K562 (cell line): ENCODE measurements at regions not wholly inside any gene's neighbourhood (a gene's known extent, or its start where the extent isn't known, plus 50 kb on each side); places are given as distances from the start of the nearest gene placed in this dataset.
A peak's percentile ranks its signal among the peaks of the same experiment; 100 is the strongest.

ENCODE experiments used
- ATAC-seq: fragments of 200-7000 bp; cut with Tn5 transposase; 3 replicates; pipeline ENCODE4 v1.9.1; 2020; ENCODE audit warnings: moderate library complexity
- BruUV-seq: library from RNA; stranded (reverse); fragments of 400-500 nt; replicated peaks from 2 replicates; lab custom pipeline; 2021; lab: Mats Ljungman, UMichigan
- CTCF ChIA-PET: fragments of 300-600 bp; formaldehyde crosslinking; extraction: SDS; loops from one replicate; lab custom pipeline; 2021; ENCODE audit warnings: low intra/inter-chr PET ratio; lab: Yijun Ruan, JAX
- POLR2A ChIA-PET: fragments of 300-600, 350-650 bp; sonication (Branson Sonifier 250); formaldehyde crosslinking; extraction: SDS; loops from one replicate; lab custom pipeline; 2021; ENCODE audit warnings: antibody characterized with exemption, inconsistent platforms; lab: Yijun Ruan, JAX
- DNase-seq, 4 experiments: peaks; one replicate each; pipeline versions ENCODE4 v3.0.0 to v3.0.0-alpha.2; 2011 to 2018; ENCODE audit warnings: low spot score in 3 of 4, mixed read lengths in 3 of 4; ENCODE audit errors: extremely low read depth in 1 of 4
- FAIRE-seq: peaks from 2 replicates; lab custom pipeline; 2011; peaks lifted over from hg19 to GRCh38; lab: Jason Lieb, UNC
- H2AFZ ChIP-seq: 2 replicates; pipeline ENCODE4 v1.6.0; 2011; ENCODE audit warnings: low read depth, low read length, control low read depth, inconsistent platforms
- H3K27ac ChIP-seq: fragments of 200-600 bp; 3 replicates; pipeline ENCODE4 v1.8.0; 2011; ENCODE audit warnings: low read depth, mild to moderate bottlenecking, control low read depth, inconsistent platforms, low read length, moderate library complexity, mixed read lengths; ENCODE audit errors: extremely low read depth
- H3K27me3 ChIP-seq, 2 experiments: fragments of 300-600 bp in 1 of 2; 2 replicates in 1 of 2; 3 replicates in 1 of 2; pipeline versions ENCODE4 v1.6.0 to v1.8.0; 2011; ENCODE audit warnings: inconsistent platforms in 2 of 2, low read length in 2 of 2, mild to moderate bottlenecking in 1 of 2, mixed read lengths in 1 of 2, moderate library complexity in 1 of 2; ENCODE audit not compliant: control insufficient read depth in 2 of 2, insufficient read depth in 2 of 2
- H3K36me3 ChIP-seq: fragments of 300-600 bp; 3 replicates; pipeline ENCODE4 v1.8.0; 2011; ENCODE audit warnings: mild to moderate bottlenecking, low read length, inconsistent platforms; ENCODE audit not compliant: control insufficient read depth, insufficient read depth
- H3K4me1 ChIP-seq, 2 experiments: fragments of 200-600 bp in 1 of 2; replicated peaks in 1 of 2; 2 replicates in 1 of 2; 3 replicates in 1 of 2; pipeline versions ENCODE4 v1.5.1 to v1.8.0; 2011; ENCODE audit warnings: inconsistent platforms in 2 of 2, low read length in 2 of 2, mild to moderate bottlenecking in 1 of 2, mixed read lengths in 1 of 2, moderate library complexity in 1 of 2; ENCODE audit not compliant: control insufficient read depth in 2 of 2, insufficient read depth in 2 of 2
- H3K4me2 ChIP-seq: 2 replicates; pipeline ENCODE4 v1.6.1; 2011; ENCODE audit warnings: low read length, control low read depth, inconsistent platforms, mixed read lengths; ENCODE audit not compliant: insufficient read depth
- H3K4me3 ChIP-seq: fragments of 200-600 bp; sonication (generic), shearing (Covaris generic); 2 replicates; pipeline ENCODE4 v1.5.1; 2016; ENCODE audit warnings: control low read depth, inconsistent platforms
- H3K79me2 ChIP-seq: fragments of 200-600 bp; 3 replicates; pipeline ENCODE4 v1.8.0; 2011; ENCODE audit warnings: low read length, inconsistent platforms; ENCODE audit not compliant: control insufficient read depth, insufficient read depth
- H3K9ac ChIP-seq, 2 experiments: 2 replicates each; pipeline versions ENCODE4 v1.6.0 to v1.6.1; 2011; ENCODE audit warnings: low read depth in 2 of 2, low read length in 2 of 2, control low read depth in 1 of 2, inconsistent platforms in 1 of 2, mild to moderate bottlenecking in 1 of 2, mixed read lengths in 1 of 2; ENCODE audit not compliant: insufficient read depth in 1 of 2
- H3K9me1 ChIP-seq: one replicate; pipeline ENCODE4 v1.6.0; 2011; ENCODE audit warnings: inconsistent platforms, mild to moderate bottlenecking, low read length, moderate library complexity; ENCODE audit not compliant: control insufficient read depth, insufficient read depth
- H3K9me3 ChIP-seq: replicated peaks from 2 replicates; pipeline ENCODE4 v1.5.1; 2011; ENCODE audit warnings: low read depth, low read length, inconsistent platforms; ENCODE audit not compliant: control insufficient read depth, insufficient read depth
- H4K20me1 ChIP-seq: replicated peaks from 2 replicates; pipeline ENCODE4 v1.6.1; 2011; ENCODE audit warnings: low read length, inconsistent platforms, mixed read lengths; ENCODE audit not compliant: control insufficient read depth, insufficient read depth
- FOXA3 ChIP-seq, 2 experiments: fragments of 450-650 bp in 1 of 2; sonication (generic) in 1 of 2; formaldehyde crosslinking; IDR thresholded peaks in 1 of 2; conservative IDR thresholded peaks in 1 of 2; 2 replicates each; pipeline versions ENCODE4 v1.4.0 to v1.8.0; 2020 to 2022; ENCODE audit warnings: mild to moderate bottlenecking in 2 of 2, missing genetic modification reagents in 1 of 2
- IRF2 ChIP-seq: sonication (generic); formaldehyde crosslinking; IDR thresholded peaks from 2 replicates; pipeline ENCODE4 v1.8.1; 2022; ENCODE audit warnings: mild to moderate bottlenecking, missing genetic modification reagents
- KLF1 ChIP-seq: fragments of 450-650 bp; IDR thresholded peaks from 2 replicates; pipeline ENCODE4 v1.6.1; 2016; ENCODE audit warnings: missing genetic modification characterization, missing compliant biosample characterization
- NFIC ChIP-seq: fragments of 450-650 bp; IDR thresholded peaks from 2 replicates; pipeline ENCODE4 v1.6.1; 2017; ENCODE audit warnings: mild to moderate bottlenecking, inconsistent platforms
- NR2F6 ChIP-seq: fragments of 450-650 bp; formaldehyde crosslinking; IDR thresholded peaks from 2 replicates; pipeline ENCODE4 v1.4.0; 2020; ENCODE audit warnings: mild to moderate bottlenecking
- PTRF ChIP-seq: fragments of 450-650 bp; IDR thresholded peaks from 2 replicates; pipeline ENCODE4 v1.6.1; 2016; ENCODE audit warnings: mild to moderate bottlenecking, missing genetic modification characterization, missing compliant biosample characterization
- SFPQ ChIP-seq: fragments of 200-400 bp; formaldehyde crosslinking; IDR thresholded peaks from 2 replicates; pipeline ENCODE4 v1.6.1; 2017; ENCODE audit warnings: mild to moderate bottlenecking, low read depth, low read length, moderate library complexity
- TAL1 ChIP-seq: fragments of 450-650 bp; IDR thresholded peaks from 2 replicates; pipeline ENCODE4 v1.6.1; 2016; ENCODE audit warnings: mild to moderate bottlenecking
- ZC3H11A ChIP-seq: IDR thresholded peaks from 2 replicates; pipeline ENCODE4 v1.6.1; 2012; ENCODE audit warnings: low read depth, low read length, improper control_type of control experiment
- WGBS: fragments of 100-300 bp; shearing (Covaris generic); methylation state at CpG from one replicate; pipeline ENCODE4 v1.1.6; 2016; ENCODE audit warnings: low coverage, mixed read lengths; ENCODE audit not compliant: insufficient coverage; ENCODE audit errors: missing lambda C conversion rate; 5-methylcytosine and 5-hydroxymethylcytosine counted together
- in situ Hi-C: fragments of 300-500 bp; cut with MboI; formaldehyde crosslinking; loops from 4 replicates; pipeline ENCODE4 v1.15.0; 2018; ENCODE audit warnings: inconsistent platforms, mixed read lengths
- intact Hi-C: fragments of 100-400 bp; cut with micrococcal nuclease; formaldehyde crosslinking; loops from 2 replicates; pipeline ENCODE4 v1.14.2; 2022

- H3K9me1 ChIP-seq: no peaks in the 10 kb centered on the region
- ChIA-PET CTCF (no interaction called here), POLR2A (no interaction called here)
- no peaks in the 10 kb centered on the region for H3K36me3 ChIP-seq
- intact Hi-C loops: no loop called here
- no peak overlapping the region for H3K4me2 ChIP-seq
- FAIRE-seq (no peak), ATAC-seq (no peak), DNase-seq (no peak)
- in situ Hi-C loops: no loop called here
- H3K27me3 ChIP-seq: no peaks in the 10 kb centered on the region
- TF ChIP-seq NFIC (0 out of 2 replicates have a peak, but pooled peaks have one; percentile 10), IRF2 (CRISPR knock-in tag) (no peak)
- WGBS: 5% methylated on average over 1 of the region's 1 CpG
- H4K20me1 ChIP-seq: no peaks in the 10 kb centered on the region
- no peak overlapping the region for H3K27ac ChIP-seq
- no peak overlapping the region for H2AFZ ChIP-seq
- no TSS peak for BruUV-seq
- H3K9ac ChIP-seq: no peak overlapping the region
- H3K9me3 ChIP-seq: no peaks in the 10 kb centered on the region
- no peaks in the 10 kb centered on the region for H3K79me2 ChIP-seq
- no peaks in the 10 kb centered on the region for H3K4me1 ChIP-seq
- no peak overlapping the region for H3K4me3 ChIP-seq
Observed at GRCh38 chr7:119010635-119011034, 786.1 kb downstream of the ANKRD7 start.

- ChIA-PET POLR2A (no interaction called here), CTCF (no interaction called here)
- ATAC-seq (no peak), DNase-seq (no peak), FAIRE-seq (no peak)
- no peaks in the 10 kb centered on the region for H3K9me3 ChIP-seq
- intact Hi-C loops: no loop called here
- H3K9me1 ChIP-seq: no peaks in the 10 kb centered on the region
- in situ Hi-C loops: no loop called here
- no peaks in the 10 kb centered on the region for H3K27me3 ChIP-seq
- 8% methylated on average over 2 of the region's 2 CpGs for WGBS
- no peak overlapping the region for H3K27ac ChIP-seq
- TF ChIP-seq NR2F6 (CRISPR knock-in tag) (no peak), TAL1 (no peak), KLF1 (tag) (no peak), FOXA3 (CRISPR knock-in tag; conservative IDR thresholded peaks at IDR 0.05 in 1 of 2, IDR thresholded peaks at IDR 0.05 in 1 of 2) (no peak), PTRF (tag) (no peak), SFPQ (no peak), ZC3H11A (no peak)
- H4K20me1 ChIP-seq: no peaks in the 10 kb centered on the region
- H2AFZ ChIP-seq: no peak overlapping the region
- no TSS peak for BruUV-seq
- H3K4me2 ChIP-seq: no peak overlapping the region
- no peaks in the 10 kb centered on the region for H3K4me1 ChIP-seq
- no peaks in the 10 kb centered on the region for H3K36me3 ChIP-seq
- no peak overlapping the region for H3K9ac ChIP-seq
- no peaks in the 10 kb centered on the region for H3K79me2 ChIP-seq
- no peak overlapping the region for H3K4me3 ChIP-seq
Observed at GRCh38 chr7:119026391-119026790, 801.9 kb downstream of the ANKRD7 start.
